Activated CD8-positive, alpha-beta memory T cell treated with anti-CD3 and anti-CD28 coated beads for 1 hour (primary cell): ENCODE measurements at regions not wholly inside any gene's neighbourhood (a gene's known extent, or its start where the extent isn't known, plus 50 kb on each side); places are given as distances from the start of the nearest gene placed in this dataset.
"Not testable (repeated sequence)": the region's sequence is repeated elsewhere in the genome, so short reads cannot be mapped to it uniquely, and the experiment has no call there.

Experiments used
- DNase-seq, 2 donors: peaks; one replicate each; pipeline ENCODE4 v3.0.0-alpha.2; 2020; ENCODE audit warnings: low read depth in 1 of 2; ENCODE audit errors: extremely low read depth in 1 of 2

GRCh38 chr5:32534041-32534440 is 51.3 kb upstream of the SUB1 start:
- no peak for DNase-seq

DNA sequence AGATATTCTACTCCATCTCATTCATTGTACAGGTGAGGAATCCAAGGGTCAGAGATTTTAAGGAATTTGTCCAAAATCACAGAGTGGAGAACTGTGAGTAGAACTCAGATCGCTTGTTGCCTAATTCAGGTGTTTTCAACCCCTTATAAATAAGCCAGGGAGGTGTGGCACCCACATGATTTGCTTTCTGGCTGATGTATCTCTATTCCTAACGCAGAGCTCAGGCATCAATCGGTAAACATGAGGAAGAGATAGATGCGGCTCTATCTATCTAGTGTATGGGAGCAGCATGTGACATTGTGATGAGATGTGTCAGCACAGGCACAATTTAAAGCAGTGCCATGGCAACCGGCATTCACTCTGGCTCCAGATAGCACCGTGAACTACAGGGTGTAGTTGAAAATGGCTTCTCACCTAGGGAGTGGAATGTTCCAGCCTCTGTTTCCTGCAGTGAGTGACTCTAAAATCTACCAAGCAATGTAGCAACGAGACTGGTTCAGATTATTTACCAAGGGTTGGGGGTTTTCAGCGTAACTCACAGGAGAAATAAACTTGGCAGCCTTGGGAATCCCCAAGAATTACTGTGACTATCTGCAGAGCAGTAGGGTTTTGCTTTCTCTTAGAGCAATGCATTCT is 53.4 kb upstream of the SUB1 start:
- peak in 1 of 2 donors; percentile 14 for DNase-seq

- not testable (repeated sequence) for DNase-seq
These were observed 58.0 kb upstream of the SUB1 start for GRCh38 chr5:32527321-32527720.

DNA sequence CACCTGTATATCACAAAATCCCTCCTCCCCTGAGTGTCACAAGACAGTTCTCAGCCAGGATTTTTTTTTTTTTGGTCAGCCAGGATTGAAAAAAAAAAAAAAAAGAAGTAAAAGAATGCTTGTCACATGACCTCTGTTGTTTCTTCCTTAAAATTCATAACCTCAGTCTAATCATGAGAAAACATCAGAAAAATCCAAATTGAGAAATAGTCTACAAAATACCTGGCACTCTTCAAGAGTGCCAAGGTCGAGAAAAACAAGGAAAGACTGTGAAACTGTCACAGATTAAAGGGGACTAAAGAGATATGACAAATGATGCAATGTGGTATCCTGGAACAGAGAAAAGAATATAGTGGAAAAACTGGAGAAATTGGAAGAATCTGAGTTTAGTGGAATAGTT is 58.5 kb upstream of the SUB1 start:
- DNase-seq, result no peak

GRCh38 chr5:32523625-32524024 is 61.7 kb upstream of the SUB1 start:
- DNase-seq, result no peak

DNA sequence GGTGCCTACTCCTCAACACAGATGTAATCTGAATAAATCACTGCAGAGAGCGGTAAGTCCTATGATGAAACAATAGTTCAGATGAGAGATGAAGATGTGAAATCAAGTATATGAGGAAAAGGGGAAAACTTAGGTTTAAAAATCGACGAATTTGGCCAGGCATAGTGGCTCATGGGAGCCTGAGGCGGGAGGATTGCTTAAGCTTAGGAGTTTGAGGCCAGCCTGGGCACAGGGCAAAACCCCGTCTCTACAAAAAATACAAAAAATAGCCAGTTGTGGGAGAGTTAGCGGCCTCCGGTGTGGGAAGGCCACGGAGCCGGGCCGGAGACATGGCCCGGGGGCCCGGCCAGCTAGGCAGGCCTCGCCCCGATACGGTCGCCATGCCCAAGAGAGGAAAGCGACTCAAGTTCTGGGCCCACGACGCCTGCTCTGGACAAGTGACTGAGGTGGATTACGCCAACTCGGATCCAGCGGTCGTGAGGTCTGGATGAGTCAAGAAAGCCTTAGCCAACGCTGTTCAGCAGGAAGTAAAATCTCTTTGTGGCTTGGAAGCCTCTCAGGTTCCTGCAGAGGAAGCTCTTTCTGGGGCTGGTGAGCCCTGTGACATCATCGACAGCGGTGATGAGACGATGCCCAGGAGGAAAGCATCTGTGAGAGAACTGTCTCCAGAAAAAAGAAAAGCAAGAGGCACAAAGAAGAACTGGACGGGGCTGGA is 62.8 kb upstream of the SUB1 start:
- no peak for DNase-seq

DNA sequence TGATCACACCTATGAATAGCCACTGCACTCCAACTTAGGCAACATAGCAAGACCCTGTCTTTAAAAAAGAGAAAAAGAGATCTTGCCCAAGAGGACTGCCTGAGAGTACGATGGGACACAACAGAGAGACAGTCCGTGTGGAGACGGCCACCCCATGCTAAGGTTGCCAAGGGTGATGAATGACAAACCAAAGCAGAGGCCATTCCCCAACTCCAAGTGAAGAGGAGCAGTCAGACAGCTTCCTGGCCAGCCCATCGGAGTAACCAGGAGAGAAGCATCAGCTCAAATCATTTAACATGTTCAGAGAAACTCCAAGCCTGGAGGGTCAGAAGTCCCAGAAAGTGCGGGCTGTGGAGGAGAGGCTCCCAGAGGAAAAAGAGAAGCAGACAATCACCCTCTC is 63.9 kb upstream of the SUB1 start:
- DNase-seq, result no peak

- no peak for DNase-seq
These were observed 64.4 kb upstream of the SUB1 start for GRCh38 chr5:32520972-32521371.

DNA sequence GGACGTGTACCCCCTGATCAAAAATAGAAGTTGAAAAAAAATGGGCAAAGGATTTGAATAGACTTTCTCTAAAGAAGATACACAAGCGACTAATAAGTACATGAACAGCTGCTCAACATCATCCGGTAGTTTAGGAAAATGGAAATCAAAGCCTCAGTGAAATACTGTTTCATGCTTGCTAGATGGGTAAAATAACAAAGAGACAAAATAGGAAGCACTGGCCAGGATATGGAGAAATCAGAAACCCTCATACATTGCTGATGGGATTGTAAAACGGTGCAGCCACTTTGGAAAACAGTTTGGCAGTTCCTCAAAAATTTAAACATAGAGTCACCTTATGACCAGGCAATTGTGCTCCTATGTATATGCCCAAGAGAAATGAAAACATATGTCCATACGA is 65.0 kb upstream of the SUB1 start:
- no peak for DNase-seq

GRCh38 chr5:32519508-32519907 is 65.8 kb upstream of the SUB1 start:
- no peak for DNase-seq

- no peak for DNase-seq
These were observed 70.3 kb upstream of the ZFR start for GRCh38 chr5:32514806-32515205.

DNA sequence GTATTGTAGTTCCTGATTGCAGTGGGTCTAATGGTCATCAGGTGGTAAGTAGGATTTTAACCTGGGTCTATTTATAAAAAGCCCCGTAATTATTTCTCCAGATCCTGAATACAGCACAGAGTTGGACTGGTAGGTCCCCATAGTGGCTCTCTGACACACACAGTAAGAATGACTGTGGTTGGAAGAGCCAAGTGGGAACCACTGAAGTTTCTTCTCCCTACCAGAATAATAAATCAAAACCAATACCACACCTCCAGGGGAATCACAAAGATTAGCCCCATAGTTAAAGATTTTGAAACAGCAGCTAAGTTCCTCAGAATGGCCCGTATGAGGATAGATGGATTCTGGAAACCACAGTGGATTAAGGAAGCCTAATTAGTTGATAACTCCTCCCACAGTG is 68.4 kb upstream of the ZFR start:
- DNase-seq, result no peak

- DNase-seq, result no peak
These were observed 67.3 kb upstream of the ZFR start for GRCh38 chr5:32511776-32512374.

DNA sequence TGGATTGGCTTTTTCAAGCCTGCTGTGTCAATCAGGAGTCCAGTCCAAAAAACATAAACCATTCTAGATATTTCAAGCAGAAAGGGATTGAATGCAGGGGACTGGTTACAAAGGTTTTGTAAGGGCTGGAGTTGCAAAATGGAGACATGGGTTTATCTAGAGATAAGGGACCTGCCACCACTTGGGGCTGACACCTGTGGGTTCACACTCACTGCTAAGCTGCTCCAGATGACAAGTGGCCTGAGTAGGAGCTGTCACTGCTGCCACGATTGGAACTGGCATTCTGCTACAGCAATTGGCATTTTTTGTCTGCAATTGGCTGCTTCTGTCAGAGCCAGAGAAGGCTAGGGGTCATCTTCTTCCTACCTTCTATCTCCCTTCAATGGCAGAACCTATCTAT is 66.3 kb upstream of the ZFR start:
- no peak for DNase-seq

DNA sequence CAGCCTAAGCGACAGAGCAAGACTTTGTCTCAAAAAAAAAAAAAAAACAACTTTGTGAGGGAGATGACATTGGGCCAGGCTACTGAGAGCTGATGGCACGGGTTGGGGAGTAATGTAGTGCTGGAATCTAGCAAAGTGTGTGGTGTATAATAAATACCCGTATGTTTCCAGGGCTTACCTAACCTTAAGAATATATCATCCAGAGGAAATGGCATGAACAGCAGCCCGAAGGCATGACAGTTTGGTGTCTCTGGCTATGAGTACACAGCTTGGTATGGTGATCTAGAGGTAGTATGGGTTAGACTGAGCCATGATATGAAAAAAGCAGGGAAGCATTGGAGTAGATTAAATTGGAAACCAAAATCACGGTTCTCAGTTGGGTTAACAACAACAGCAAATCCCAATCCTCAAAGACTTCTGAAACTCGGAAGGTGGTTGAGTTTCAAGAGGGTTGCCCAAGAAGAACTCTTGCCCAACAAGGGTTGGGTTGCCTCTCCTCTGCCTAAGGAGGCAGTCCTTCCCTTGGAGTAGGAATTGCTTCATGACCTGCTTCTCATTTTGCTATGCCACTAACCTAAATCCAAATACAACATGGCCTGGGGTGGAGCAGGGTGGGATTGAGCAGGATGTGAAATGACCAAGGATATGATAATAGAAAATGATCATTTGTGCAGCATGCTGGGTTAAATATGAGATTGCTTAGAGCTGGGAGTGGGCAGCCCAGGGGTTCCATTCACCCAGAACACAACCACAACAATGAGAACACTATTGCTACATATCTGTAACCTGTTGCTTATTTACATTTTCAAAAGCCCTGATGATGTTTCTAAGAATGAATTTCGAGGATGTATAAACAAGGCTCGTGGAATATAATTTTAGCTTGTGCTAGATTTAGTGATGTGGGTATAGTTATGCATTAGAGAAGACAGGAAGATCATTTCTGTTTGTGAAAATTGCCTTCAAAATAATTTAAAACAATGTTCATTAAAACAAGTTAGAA is 64.6 kb upstream of the ZFR start:
- no peak for DNase-seq

GRCh38 chr5:32507738-32508434 is 63.3 kb upstream of the ZFR start:
- no peak for DNase-seq

- no peak for DNase-seq
These were observed 62.3 kb upstream of the ZFR start for GRCh38 chr5:32506799-32507198.

- DNase-seq, result no peak
These were observed 61.7 kb upstream of the ZFR start for GRCh38 chr5:32506201-32506661.

GRCh38 chr5:32505756-32506155 is 61.2 kb upstream of the ZFR start:
- DNase-seq, result no peak

GRCh38 chr5:32504989-32505596 is 60.6 kb upstream of the ZFR start:
- DNase-seq, result no peak
